Astrocyte (in vitro differentiated cells and primary cell): ENCODE measurements at regions not wholly inside any gene's neighbourhood (a gene's known extent, or its start where the extent isn't known, plus 50 kb on each side); places are given as distances from the start of the nearest gene placed in this dataset.

Source experiments
- DNase-seq: peaks from one replicate; pipeline ENCODE4 v3.0.0-alpha.2; 2010; ENCODE audit warnings: low read depth
- FAIRE-seq: peaks from 2 replicates; lab custom pipeline; 2011; peaks lifted over from hg19 to GRCh38; lab: Jason Lieb, UNC
- H2AFZ ChIP-seq: 2 replicates; pipeline ENCODE4 v1.6.0; 2012; ENCODE audit warnings: low read depth, low read length, inconsistent platforms
- H3K27ac ChIP-seq: 2 replicates; pipeline ENCODE4 v1.5.1; 2011; ENCODE audit warnings: low read depth, low read length, inconsistent platforms
- H3K27me3 ChIP-seq: 2 replicates; pipeline ENCODE4 v1.6.0; 2011; ENCODE audit warnings: low read length, inconsistent platforms; ENCODE audit not compliant: insufficient read depth
- H3K36me3 ChIP-seq: 2 replicates; pipeline ENCODE4 v1.5.1; 2011; ENCODE audit warnings: low read length, inconsistent platforms; ENCODE audit not compliant: insufficient read depth
- H3K4me1 ChIP-seq: 2 replicates; pipeline ENCODE4 v1.5.1; 2011; ENCODE audit warnings: low read length, inconsistent platforms; ENCODE audit not compliant: insufficient read depth
- H3K4me2 ChIP-seq: 2 replicates; pipeline ENCODE4 v1.6.0; 2012; ENCODE audit warnings: low read length, inconsistent platforms
- H3K4me3 ChIP-seq: 2 replicates; pipeline ENCODE4 v1.5.1; 2011; ENCODE audit warnings: low read depth, mild to moderate bottlenecking, low read length, inconsistent platforms; ENCODE audit not compliant: insufficient read depth
- H3K79me2 ChIP-seq: 2 replicates; pipeline ENCODE4 v1.6.0; 2012; ENCODE audit warnings: mild to moderate bottlenecking, low read length, inconsistent platforms; ENCODE audit not compliant: insufficient read depth
- H3K9ac ChIP-seq: 2 replicates; pipeline ENCODE4 v1.6.0; 2012; ENCODE audit warnings: mild to moderate bottlenecking, low read length, inconsistent platforms
- H3K9me3 ChIP-seq: 2 replicates; pipeline ENCODE4 v1.5.1; 2012; ENCODE audit warnings: low read depth, mild to moderate bottlenecking, low read length, inconsistent platforms; ENCODE audit not compliant: insufficient read depth
- H4K20me1 ChIP-seq: 2 replicates; pipeline ENCODE4 v1.6.0; 2012; ENCODE audit warnings: low read length, inconsistent platforms; ENCODE audit not compliant: insufficient read depth
- H3K27ac Mint-ChIP-seq: one replicate; pipeline ENCODE4 v1.8.0; 2021; ENCODE audit warnings: mild to moderate bottlenecking, mixed read lengths; ENCODE audit not compliant: unreplicated experiment
- H3K27me3 Mint-ChIP-seq: one replicate; pipeline ENCODE4 v1.8.0; 2021; ENCODE audit warnings: low read depth, mixed read lengths; ENCODE audit not compliant: unreplicated experiment
- H3K36me3 Mint-ChIP-seq: one replicate; pipeline ENCODE4 v1.8.0; 2021; ENCODE audit warnings: low read depth, mixed read lengths; ENCODE audit not compliant: unreplicated experiment
- H3K4me1 Mint-ChIP-seq: one replicate; pipeline ENCODE4 v1.8.0; 2021; ENCODE audit warnings: low read depth, mixed read lengths; ENCODE audit not compliant: unreplicated experiment
- H3K4me3 Mint-ChIP-seq: one replicate; pipeline ENCODE4 v1.8.0; 2021; ENCODE audit warnings: mild to moderate bottlenecking, moderate library complexity, mixed read lengths; ENCODE audit not compliant: unreplicated experiment
- H3K9me3 Mint-ChIP-seq: one replicate; pipeline ENCODE4 v1.8.0; 2021; ENCODE audit warnings: mild to moderate bottlenecking, mixed read lengths; ENCODE audit not compliant: unreplicated experiment
- EZH2 ChIP-seq: IDR thresholded peaks from 2 replicates; pipeline ENCODE4 v1.6.1; 2012; ENCODE audit warnings: mild to moderate bottlenecking, low read length, inconsistent platforms; ENCODE audit not compliant: insufficient read depth
- TF ChIP-seq, protein P1 (sequence below): IDR thresholded peaks from 2 replicates; pipeline ENCODE4 v1.5.1; 2011; ENCODE audit warnings: low read depth, mild to moderate bottlenecking, inconsistent platforms, low read length, moderate library complexity; ENCODE audit not compliant: insufficient read depth

DNA sequence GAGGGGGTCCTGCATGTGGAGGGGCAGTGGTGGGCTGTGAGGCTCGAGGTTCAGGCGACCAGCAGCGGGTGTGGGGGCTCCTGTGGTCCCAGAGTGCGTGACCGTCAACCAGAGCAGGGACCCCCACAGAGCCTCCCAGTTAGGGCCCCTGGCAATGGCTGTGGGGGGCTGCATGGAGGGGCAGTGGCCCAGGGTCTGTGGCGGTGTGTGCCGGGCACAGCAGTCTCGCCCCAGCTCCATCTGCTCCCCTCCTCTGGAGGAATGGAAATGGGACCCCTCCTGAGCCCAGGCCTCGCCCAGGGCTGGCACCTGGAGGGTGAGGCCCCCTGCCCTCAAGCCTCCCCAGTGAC, 210.8 kb upstream of the C14orf180 start:
- Mint-ChIP-seq H3K9me3 (peaks cover 12% of the 10 kb centered on the region), H3K36me3 (no peaks in the 10 kb centered on the region), H3K27me3 (peaks cover 18% of the 10 kb centered on the region), H3K4me3 (no peak overlapping the region), H3K4me1 (no peaks in the 10 kb centered on the region), H3K27ac (no peak overlapping the region)
- no peaks in the 10 kb centered on the region for H4K20me1 ChIP-seq
- no peaks in the 10 kb centered on the region for H3K27me3 ChIP-seq
- no peak overlapping the region for H2AFZ ChIP-seq
- H3K4me3 ChIP-seq = no peak overlapping the region
- TF ChIP-seq EZH2 = no peak
- TF ChIP-seq, protein P1, sequence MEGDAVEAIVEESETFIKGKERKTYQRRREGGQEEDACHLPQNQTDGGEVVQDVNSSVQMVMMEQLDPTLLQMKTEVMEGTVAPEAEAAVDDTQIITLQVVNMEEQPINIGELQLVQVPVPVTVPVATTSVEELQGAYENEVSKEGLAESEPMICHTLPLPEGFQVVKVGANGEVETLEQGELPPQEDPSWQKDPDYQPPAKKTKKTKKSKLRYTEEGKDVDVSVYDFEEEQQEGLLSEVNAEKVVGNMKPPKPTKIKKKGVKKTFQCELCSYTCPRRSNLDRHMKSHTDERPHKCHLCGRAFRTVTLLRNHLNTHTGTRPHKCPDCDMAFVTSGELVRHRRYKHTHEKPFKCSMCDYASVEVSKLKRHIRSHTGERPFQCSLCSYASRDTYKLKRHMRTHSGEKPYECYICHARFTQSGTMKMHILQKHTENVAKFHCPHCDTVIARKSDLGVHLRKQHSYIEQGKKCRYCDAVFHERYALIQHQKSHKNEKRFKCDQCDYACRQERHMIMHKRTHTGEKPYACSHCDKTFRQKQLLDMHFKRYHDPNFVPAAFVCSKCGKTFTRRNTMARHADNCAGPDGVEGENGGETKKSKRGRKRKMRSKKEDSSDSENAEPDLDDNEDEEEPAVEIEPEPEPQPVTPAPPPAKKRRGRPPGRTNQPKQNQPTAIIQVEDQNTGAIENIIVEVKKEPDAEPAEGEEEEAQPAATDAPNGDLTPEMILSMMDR = no peak
- no peak for DNase-seq
- H3K36me3 ChIP-seq = no peaks in the 10 kb centered on the region
- no peak overlapping the region for H3K4me2 ChIP-seq
- no peaks in the 10 kb centered on the region for H3K4me1 ChIP-seq
- H3K9me3 ChIP-seq = no peaks in the 10 kb centered on the region
- H3K79me2 ChIP-seq = no peaks in the 10 kb centered on the region
- no peak for FAIRE-seq
- H3K27ac ChIP-seq = no peak overlapping the region
- no peak overlapping the region for H3K9ac ChIP-seq

GRCh38 chr14:104369208-104369607, 210.4 kb upstream of the C14orf180 start:
- Histone ChIP-seq H3K27ac (no peak overlapping the region), H3K79me2 (no peaks in the 10 kb centered on the region), H4K20me1 (no peaks in the 10 kb centered on the region), H3K4me1 (no peaks in the 10 kb centered on the region), H2AFZ (no peak overlapping the region), H3K9me3 (no peaks in the 10 kb centered on the region), H3K4me3 (no peak overlapping the region), H3K36me3 (no peaks in the 10 kb centered on the region), H3K9ac (no peak overlapping the region), H3K27me3 (no peaks in the 10 kb centered on the region), H3K4me2 (no peak overlapping the region)
- no peak for TF ChIP-seq EZH2
- TF ChIP-seq, protein P1 = no peak
- no peak for DNase-seq
- no peaks in the 10 kb centered on the region for H3K4me1 Mint-ChIP-seq
- H3K27me3 Mint-ChIP-seq = peaks cover 19% of the 10 kb centered on the region
- no peak overlapping the region for H3K27ac Mint-ChIP-seq
- H3K36me3 Mint-ChIP-seq = no peaks in the 10 kb centered on the region
- no peak overlapping the region for H3K4me3 Mint-ChIP-seq
- no peak for FAIRE-seq
- H3K9me3 Mint-ChIP-seq = peaks cover 12% of the 10 kb centered on the region

- Mint-ChIP-seq H3K4me1 (no peaks in the 10 kb centered on the region), H3K9me3 (peaks cover 5% of the 10 kb centered on the region), H3K27ac (no peak overlapping the region), H3K4me3 (no peak overlapping the region), H3K27me3 (peaks cover 19% of the 10 kb centered on the region), H3K36me3 (no peaks in the 10 kb centered on the region)
- no peaks in the 10 kb centered on the region for H3K4me1 ChIP-seq
- no peaks in the 10 kb centered on the region for H4K20me1 ChIP-seq
- TF ChIP-seq, protein P1 = no peak
- no peak for TF ChIP-seq EZH2
- no peaks in the 10 kb centered on the region for H3K36me3 ChIP-seq
- DNase-seq (no peak), FAIRE-seq (no peak)
- H3K27me3 ChIP-seq = no peaks in the 10 kb centered on the region
- no peak overlapping the region for H3K9ac ChIP-seq
- no peaks in the 10 kb centered on the region for H3K9me3 ChIP-seq
- H2AFZ ChIP-seq = no peak overlapping the region
- no peak overlapping the region for H3K4me2 ChIP-seq
- no peak overlapping the region for H3K27ac ChIP-seq
- H3K79me2 ChIP-seq = no peaks in the 10 kb centered on the region
- no peak overlapping the region for H3K4me3 ChIP-seq
Measured at GRCh38 chr14:104370256-104370870, 209.2 kb upstream of the C14orf180 start.
